Keratinocyte (primary cell): ENCODE measurements at regions not wholly inside any gene's neighbourhood (a gene's known extent, or its start where the extent isn't known, plus 50 kb on each side); places are given as distances from the start of the nearest gene placed in this dataset.

ENCODE experiments used
- DNase-seq: peaks from one replicate; pipeline ENCODE4 v3.0.0-alpha.2; 2011; ENCODE audit warnings: low read depth, missing footprints, low spot score
- FAIRE-seq: peaks from 2 replicates; lab custom pipeline; 2011; peaks lifted over from hg19 to GRCh38; lab: Jason Lieb, UNC
- H2AFZ ChIP-seq: 2 replicates; pipeline ENCODE4 v1.6.0; 2012; ENCODE audit warnings: low read length, control low read depth, inconsistent platforms; ENCODE audit not compliant: control insufficient read depth
- H3K27ac ChIP-seq: 2 replicates; pipeline ENCODE4 v1.5.1; 2011; ENCODE audit warnings: low read length; ENCODE audit not compliant: control insufficient read depth, insufficient read depth
- H3K27me3 ChIP-seq: 3 replicates; pipeline ENCODE4 v1.6.0; 2011; ENCODE audit warnings: low read length; ENCODE audit not compliant: control insufficient read depth, insufficient read depth; ENCODE audit errors: extremely low read depth
- H3K36me3 ChIP-seq, 2 experiments: 2 replicates in 1 of 2; 3 replicates in 1 of 2; pipeline ENCODE4 v1.5.1; 2011; ENCODE audit warnings: low read length in 2 of 2, mild to moderate bottlenecking in 1 of 2; ENCODE audit not compliant: control insufficient read depth in 2 of 2, insufficient read depth in 2 of 2; ENCODE audit errors: extremely low read depth in 1 of 2
- H3K4me1 ChIP-seq: 3 replicates; pipeline ENCODE4 v1.5.1; 2011; ENCODE audit warnings: low read length; ENCODE audit not compliant: control insufficient read depth, insufficient read depth; ENCODE audit errors: extremely low read depth
- H3K4me2 ChIP-seq: 3 replicates; pipeline ENCODE4 v1.6.0; 2011; ENCODE audit warnings: low read depth, low read length; ENCODE audit not compliant: control insufficient read depth, insufficient read depth; ENCODE audit errors: extremely low read depth
- H3K4me3 ChIP-seq, 3 experiments: fragments of 200-600 bp in 1 of 3; sonication (generic) in 1 of 3; 2 replicates in 2 of 3; 3 replicates in 1 of 3; pipeline ENCODE4 v1.5.1; 2011 to 2016; ENCODE audit warnings: low read length in 3 of 3, mild to moderate bottlenecking in 3 of 3, control low read depth in 2 of 3, inconsistent platforms in 1 of 3, low read depth in 1 of 3, mixed read lengths in 1 of 3, mixed run types in 1 of 3, moderate library complexity in 1 of 3; ENCODE audit not compliant: control insufficient read depth in 2 of 3, insufficient read depth in 2 of 3; ENCODE audit errors: extremely low read depth in 1 of 3
- H3K79me2 ChIP-seq: 2 replicates; pipeline ENCODE4 v1.6.0; 2012; ENCODE audit warnings: low read length; ENCODE audit not compliant: control insufficient read depth, insufficient read depth
- H3K9ac ChIP-seq: 3 replicates; pipeline ENCODE4 v1.6.0; 2011; ENCODE audit warnings: low read length; ENCODE audit not compliant: control insufficient read depth, insufficient read depth; ENCODE audit errors: extremely low read depth
- H3K9me1 ChIP-seq: 3 replicates; pipeline ENCODE4 v1.6.0; 2011; ENCODE audit warnings: low read length; ENCODE audit not compliant: control insufficient read depth, insufficient read depth; ENCODE audit errors: extremely low read depth
- H3K9me3 ChIP-seq: 2 replicates; pipeline ENCODE4 v1.5.1; 2012; ENCODE audit warnings: low read depth, low read length; ENCODE audit not compliant: control insufficient read depth
- H4K20me1 ChIP-seq: 3 replicates; pipeline ENCODE4 v1.6.0; 2011; ENCODE audit warnings: low read length; ENCODE audit not compliant: control insufficient read depth, insufficient read depth; ENCODE audit errors: extremely low read depth
- CTCF ChIP-seq, 3 experiments: IDR thresholded peaks in 1 of 3; conservative IDR thresholded peaks in 1 of 3; optimal IDR thresholded peaks in 1 of 3; 2 replicates in 2 of 3; 3 replicates in 1 of 3; pipeline versions ENCODE3 to v1.5.1; 2011; ENCODE audit warnings: low read length in 3 of 3, mild to moderate bottlenecking in 3 of 3, moderate library complexity in 2 of 3, control low read depth in 1 of 3, inconsistent platforms in 1 of 3; ENCODE audit not compliant: insufficient read depth in 2 of 3; ENCODE audit errors: extremely low read depth in 1 of 3
- EZH2 ChIP-seq: IDR thresholded peaks from one replicate; pipeline ENCODE4 v1.6.1; 2012; ENCODE audit warnings: inconsistent platforms, mild to moderate bottlenecking, low read length, moderate library complexity
- dilution Hi-C: fragments of 300-500 bp; cut with MboI; formaldehyde crosslinking; loops from one replicate; pipeline ENCODE4 v1.7.0; 2020; ENCODE audit warnings: low sequenced_read_pairs; ENCODE audit not compliant: extremely low pct_ligation_motif_present

- H3K9ac ChIP-seq: no peak overlapping the region
- H3K79me2 ChIP-seq: no peaks in the 10 kb centered on the region
- no peaks in the 10 kb centered on the region for H3K9me1 ChIP-seq
- H3K9me3 ChIP-seq: no peaks in the 10 kb centered on the region
- no peaks in the 10 kb centered on the region for H3K27me3 ChIP-seq
- no peak overlapping the region for H3K27ac ChIP-seq
- no peak overlapping the region for H3K4me3 ChIP-seq
- TF ChIP-seq EZH2 (no peak), CTCF (optimal IDR thresholded peaks at IDR 0.05 in 1 of 3, IDR thresholded peaks at IDR 0.05 in 1 of 3, conservative IDR thresholded peaks at IDR 0.05 in 1 of 3; ENCODE audit: extremely low read depth in 1 of 3, insufficient read depth in 2 of 3, low read length in 3 of 3) (no peak)
- dilution Hi-C loops: no loop called here
- FAIRE-seq (no peak), DNase-seq (no peak)
- H3K4me1 ChIP-seq: no peaks in the 10 kb centered on the region
- no peaks in the 10 kb centered on the region for H3K36me3 ChIP-seq
- no peak overlapping the region for H3K4me2 ChIP-seq
- H2AFZ ChIP-seq: no peak overlapping the region
- no peaks in the 10 kb centered on the region for H4K20me1 ChIP-seq
Measured at GRCh38 chr19:30180691-30181090, 191.5 kb upstream of the ZNF536 start.

- Histone ChIP-seq H3K4me1 (no peaks in the 10 kb centered on the region), H3K4me2 (no peak overlapping the region), H3K9me3 (no peaks in the 10 kb centered on the region), H3K4me3 (no peak overlapping the region), H3K36me3 (no peaks in the 10 kb centered on the region), H3K79me2 (no peaks in the 10 kb centered on the region), H3K9ac (no peak overlapping the region), H2AFZ (no peak overlapping the region), H3K27me3 (no peaks in the 10 kb centered on the region), H4K20me1 (no peaks in the 10 kb centered on the region), H3K9me1 (no peaks in the 10 kb centered on the region), H3K27ac (no peak overlapping the region)
- FAIRE-seq (no peak), DNase-seq (no peak)
- TF ChIP-seq EZH2 (no peak), CTCF (optimal IDR thresholded peaks at IDR 0.05 in 1 of 3, IDR thresholded peaks at IDR 0.05 in 1 of 3, conservative IDR thresholded peaks at IDR 0.05 in 1 of 3; ENCODE audit: extremely low read depth in 1 of 3, insufficient read depth in 2 of 3, low read length in 3 of 3) (no peak)
- dilution Hi-C loops: no loop called here
Measured at GRCh38 chr19:30183807-30184490, 188.2 kb upstream of the ZNF536 start.
